ENCODE measurements at regions not wholly inside any gene's neighbourhood (a gene's known extent, or its start where the extent isn't known, plus 50 kb on each side); places are given as distances from the start of the nearest gene placed in this dataset.

GRCh38 chr3:147925272-147925671 lies 516.1 kb downstream of the ZIC1 start:
- no peak for TF ChIP-seq CTCF (IDR thresholded peaks at IDR 0.05)
- no peak for TF ChIP-seq EP300 (IDR thresholded peaks at IDR 0.05)
- TF ChIP-seq POLR2A (IDR thresholded peaks at IDR 0.05): no peak
- no peak for TF ChIP-seq POLR2AphosphoS5 (IDR thresholded peaks at IDR 0.05)

All from gastroesophageal sphincter (tissue), 3 donors.